C4-2B (cell line): ENCODE measurements at regions not wholly inside any gene's neighbourhood (a gene's known extent, or its start where the extent isn't known, plus 50 kb on each side); places are given as distances from the start of the nearest gene placed in this dataset.

Experiments used
- H3K27ac ChIP-seq: fragments of 450-650 bp; 2 replicates; pipeline ENCODE4 v1.5.1; 2017
- ZFX ChIP-seq: fragments of 450-650 bp; IDR thresholded peaks from 2 replicates; pipeline ENCODE4 v1.6.1; 2017
- TF ChIP-seq, protein P1 (sequence below): fragments of 450-650 bp; conservative IDR thresholded peaks from 2 replicates; pipeline ENCODE4 v1.5.1; 2017; ENCODE audit warnings: mild to moderate bottlenecking

DNA sequence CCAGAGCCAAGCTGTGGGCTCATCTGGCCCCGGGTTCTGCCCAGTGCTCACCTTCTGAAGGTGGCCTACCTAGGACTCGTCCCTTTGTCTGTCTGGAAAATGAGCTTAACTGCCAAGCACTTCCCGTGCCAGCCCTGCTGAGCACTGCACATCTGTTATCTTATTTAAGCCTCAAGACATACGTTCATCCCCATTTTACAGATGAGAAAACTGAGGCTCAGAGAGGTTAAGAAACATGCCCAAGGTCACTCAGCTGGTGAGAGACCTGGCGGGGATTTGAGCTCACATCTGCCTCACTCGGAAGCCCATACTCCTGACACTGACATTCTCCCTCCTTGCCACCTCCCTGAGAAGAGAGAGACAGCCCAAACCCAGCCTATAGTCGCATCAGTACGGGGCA, 226.2 kb downstream of the MN1 start:
- TF ChIP-seq ZFX, result no peak
- TF ChIP-seq, protein P1, sequence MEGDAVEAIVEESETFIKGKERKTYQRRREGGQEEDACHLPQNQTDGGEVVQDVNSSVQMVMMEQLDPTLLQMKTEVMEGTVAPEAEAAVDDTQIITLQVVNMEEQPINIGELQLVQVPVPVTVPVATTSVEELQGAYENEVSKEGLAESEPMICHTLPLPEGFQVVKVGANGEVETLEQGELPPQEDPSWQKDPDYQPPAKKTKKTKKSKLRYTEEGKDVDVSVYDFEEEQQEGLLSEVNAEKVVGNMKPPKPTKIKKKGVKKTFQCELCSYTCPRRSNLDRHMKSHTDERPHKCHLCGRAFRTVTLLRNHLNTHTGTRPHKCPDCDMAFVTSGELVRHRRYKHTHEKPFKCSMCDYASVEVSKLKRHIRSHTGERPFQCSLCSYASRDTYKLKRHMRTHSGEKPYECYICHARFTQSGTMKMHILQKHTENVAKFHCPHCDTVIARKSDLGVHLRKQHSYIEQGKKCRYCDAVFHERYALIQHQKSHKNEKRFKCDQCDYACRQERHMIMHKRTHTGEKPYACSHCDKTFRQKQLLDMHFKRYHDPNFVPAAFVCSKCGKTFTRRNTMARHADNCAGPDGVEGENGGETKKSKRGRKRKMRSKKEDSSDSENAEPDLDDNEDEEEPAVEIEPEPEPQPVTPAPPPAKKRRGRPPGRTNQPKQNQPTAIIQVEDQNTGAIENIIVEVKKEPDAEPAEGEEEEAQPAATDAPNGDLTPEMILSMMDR, result no peak

GRCh38 chr22:27576413-27576812, 225.1 kb downstream of the MN1 start:
- no peak for TF ChIP-seq ZFX
- TF ChIP-seq, protein P1, result no peak

More for the DNA sequence above, 226.2 kb downstream of the MN1 start:
- H3K27ac ChIP-seq, result no peak overlapping the region

GRCh38 chr22:27576815-27577573, 224.6 kb downstream of the MN1 start:
- no peak for TF ChIP-seq ZFX
- TF ChIP-seq, protein P1, result no peak
- H3K27ac ChIP-seq, result no peak overlapping the region

More at GRCh38 chr22:27576413-27576812, 225.1 kb downstream of the MN1 start:
- H3K27ac ChIP-seq, result no peak overlapping the region

- TF ChIP-seq, protein P1, result no peak
- TF ChIP-seq ZFX, result no peak
- no peak overlapping the region for H3K27ac ChIP-seq
Observed at GRCh38 chr22:27577574-27577969, 224.0 kb downstream of the MN1 start.

GRCh38 chr22:27578937-27579617, 222.5 kb downstream of the MN1 start:
- TF ChIP-seq ZFX, result no peak
- TF ChIP-seq, protein P1, result no peak
- no peak overlapping the region for H3K27ac ChIP-seq

GRCh38 chr22:27580311-27580897, 221.2 kb downstream of the MN1 start:
- no peak overlapping the region for H3K27ac ChIP-seq
- TF ChIP-seq ZFX, result no peak
- TF ChIP-seq, protein P1, result no peak

- TF ChIP-seq ZFX, result no peak
- TF ChIP-seq, protein P1, result no peak
- no peak overlapping the region for H3K27ac ChIP-seq
Observed at GRCh38 chr22:27581236-27581635, 220.3 kb downstream of the MN1 start.
